ENCODE measurements at regions not wholly inside any gene's neighbourhood (a gene's known extent, or its start where the extent isn't known, plus 50 kb on each side); places are given as distances from the start of the nearest gene placed in this dataset.

DNA sequence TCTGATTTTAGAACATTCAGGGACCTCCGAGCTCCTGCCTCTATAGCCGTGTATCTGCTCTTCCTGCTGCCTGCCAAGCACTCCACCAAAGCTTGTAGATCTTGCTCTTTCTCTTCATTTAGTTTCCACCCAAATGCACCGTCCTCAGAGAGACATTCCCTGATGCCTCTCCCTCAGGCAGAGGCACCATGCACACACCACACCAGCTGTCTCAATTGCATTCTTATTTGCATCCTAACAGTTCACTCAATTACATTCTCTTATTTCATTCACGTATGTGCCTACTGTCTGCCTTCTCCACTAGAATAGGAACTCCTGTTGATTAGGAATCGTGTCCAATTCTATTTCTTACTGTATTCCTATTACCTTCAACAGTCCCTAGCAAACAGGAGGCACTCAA is 845.4 kb upstream of the TMEM132C start:
- DNase-seq, result no peak

DNA sequence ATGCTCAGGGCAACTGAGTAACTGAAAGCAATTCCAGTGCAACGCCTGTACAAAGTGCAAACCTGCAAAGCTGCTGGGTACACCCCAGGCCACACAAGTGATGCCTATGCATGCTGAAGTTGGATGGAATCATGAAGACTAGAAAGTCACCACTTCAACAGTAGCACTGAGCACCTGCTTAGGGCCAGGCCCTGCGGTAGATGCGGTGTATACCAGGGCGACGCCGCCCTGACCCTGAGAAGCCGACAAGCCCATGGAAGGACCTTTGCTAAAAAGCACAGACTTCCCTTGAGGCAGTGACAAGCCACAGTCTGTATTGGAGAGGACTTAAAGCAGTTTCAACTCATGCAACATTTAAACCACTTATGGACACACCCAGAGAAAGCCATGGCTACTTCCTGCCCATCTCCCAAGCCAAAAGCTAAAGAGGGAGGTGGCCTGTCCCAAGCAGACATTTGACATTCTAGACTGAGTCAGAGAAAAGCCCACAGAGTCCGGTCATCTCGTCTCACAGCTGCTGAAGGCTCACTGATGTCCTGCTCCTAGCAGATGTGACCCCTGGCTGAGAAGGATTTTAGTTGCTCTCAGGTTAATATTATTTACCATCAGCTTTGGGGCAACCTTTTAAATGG is 843.9 kb upstream of the TMEM132C start:
- no peak for DNase-seq

DNA sequence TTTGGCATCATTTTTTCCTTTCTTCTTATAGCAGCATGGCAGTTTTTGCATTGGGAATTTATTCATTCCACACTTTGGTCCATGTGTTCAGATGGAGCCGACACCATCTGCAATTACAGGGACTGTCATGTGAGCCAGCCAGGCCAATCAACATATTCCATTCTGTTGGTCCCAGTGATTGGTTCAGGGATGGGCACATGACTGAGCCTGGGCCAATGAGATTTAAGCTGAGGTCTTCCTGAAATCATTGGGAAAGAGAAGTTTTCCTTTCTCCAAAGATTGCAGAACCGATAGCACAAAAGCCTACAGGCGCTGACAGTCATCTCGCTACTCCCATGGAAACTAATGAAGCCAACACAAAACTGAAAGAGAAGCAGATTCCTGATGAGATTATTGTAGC is 841.5 kb upstream of the TMEM132C start:
- no peak for DNase-seq

DNA sequence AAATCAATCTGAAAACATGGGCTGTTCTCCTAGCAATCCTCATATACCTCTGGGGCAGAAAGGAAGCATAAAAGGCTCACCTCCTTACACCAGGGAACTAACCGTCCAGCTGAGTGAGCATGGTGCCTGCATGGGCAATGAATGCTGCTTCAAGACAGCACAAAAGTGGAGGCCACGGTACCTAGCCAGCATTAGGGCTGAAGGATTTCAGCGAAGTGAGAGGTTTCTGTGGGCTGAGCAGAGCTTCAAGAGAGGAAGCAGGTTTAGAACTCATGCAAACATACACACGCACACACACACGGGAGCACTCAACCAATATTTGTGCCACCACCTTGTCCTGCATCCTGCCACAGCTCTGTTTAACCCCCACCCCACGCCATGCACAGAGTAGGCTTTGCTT is 838.5 kb upstream of the TMEM132C start:
- DNase-seq, result no peak

DNA sequence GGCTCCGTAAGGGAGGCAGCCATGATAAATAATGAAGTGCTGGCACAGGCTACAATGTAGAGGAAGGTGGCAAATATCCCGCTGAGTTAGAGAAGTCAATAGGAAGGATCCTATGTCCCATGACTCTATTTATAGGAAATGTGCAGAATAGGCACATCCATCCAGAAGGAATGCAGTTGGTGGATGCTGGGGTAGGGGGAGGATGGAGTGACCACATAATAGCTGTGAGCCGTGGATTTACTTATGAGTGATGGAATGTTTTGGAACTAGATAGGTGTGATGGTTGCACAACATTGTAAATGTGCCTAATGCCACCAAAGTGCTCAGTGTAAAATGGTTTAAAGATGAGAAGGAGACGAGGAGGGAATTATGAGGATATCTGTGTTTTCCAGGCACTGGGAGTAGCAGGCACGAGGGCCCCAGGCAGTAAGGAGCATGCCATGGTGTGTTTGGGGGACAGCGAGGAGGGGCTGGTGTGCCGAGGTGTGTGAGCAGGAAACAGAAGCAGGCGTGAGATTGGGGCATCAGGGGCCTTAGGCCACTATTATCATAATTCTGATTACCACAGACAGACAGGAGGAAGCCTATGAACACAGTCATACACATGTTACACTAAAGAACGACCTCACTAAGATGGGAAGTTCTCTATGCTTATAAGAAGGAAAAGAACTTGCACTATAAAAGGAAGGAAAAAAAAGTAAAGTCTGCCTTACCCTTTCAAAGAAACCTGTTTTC is 837.3 kb upstream of the TMEM132C start:
- no peak for DNase-seq

DNA sequence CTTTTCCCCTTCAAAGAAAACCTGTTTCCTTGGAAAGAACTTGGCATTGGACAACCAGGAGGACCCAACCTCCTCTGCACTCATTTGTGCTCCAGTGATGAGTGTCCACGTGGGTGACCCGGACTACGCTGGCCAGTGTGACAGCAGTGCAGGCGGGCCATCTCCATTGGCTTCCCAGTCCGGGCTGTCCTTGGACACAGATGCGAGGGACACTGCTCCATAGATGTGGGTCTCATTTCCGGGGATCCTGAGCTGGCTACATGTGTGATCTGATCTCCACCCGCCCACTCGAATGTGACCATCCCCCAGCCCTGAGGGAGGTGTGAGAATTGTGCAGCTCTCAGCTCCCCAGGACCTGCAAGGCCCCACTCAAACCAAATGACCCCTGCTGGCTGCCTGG is 836.6 kb upstream of the TMEM132C start:
- no peak for DNase-seq

DNA sequence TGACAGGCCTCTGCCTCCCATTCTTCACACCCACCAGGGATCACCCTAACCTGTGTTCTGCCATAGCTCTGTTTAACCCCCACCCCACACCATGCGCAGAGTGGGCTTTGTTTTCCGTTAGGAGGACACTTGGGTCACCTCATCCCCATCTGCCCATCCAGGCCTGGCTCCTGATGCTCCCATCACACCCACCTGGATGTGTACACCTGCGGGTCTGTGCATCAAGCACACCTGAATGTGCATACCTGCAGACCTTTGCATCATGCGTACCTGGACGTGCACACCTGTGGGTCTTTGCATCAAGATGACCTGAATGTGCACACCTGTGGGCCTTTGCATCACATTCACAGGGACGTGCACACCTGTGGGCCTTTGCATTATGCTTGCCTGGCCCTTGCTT is 835.8 kb upstream of the TMEM132C start:
- no peak for DNase-seq

DNA sequence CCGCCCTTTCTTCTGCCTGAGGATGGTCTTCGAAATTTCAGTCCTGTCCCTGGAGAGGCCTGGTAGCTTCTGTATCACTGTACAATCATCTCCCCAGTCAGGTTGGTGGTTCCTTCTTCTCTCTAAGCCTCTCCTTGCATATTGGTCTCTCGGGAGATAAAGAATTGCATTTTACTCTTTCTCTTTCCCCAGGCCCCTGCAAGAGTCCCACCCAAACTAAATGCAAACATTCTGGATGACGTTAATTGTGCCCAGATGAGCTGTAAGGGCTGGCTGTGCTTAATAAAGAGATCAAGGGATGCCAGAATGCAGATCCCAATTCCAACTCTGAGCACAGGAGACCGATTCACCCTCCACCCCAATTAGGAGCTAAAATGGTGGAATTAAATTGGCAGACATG is 835.4 kb upstream of the TMEM132C start:
- no peak for DNase-seq

DNA sequence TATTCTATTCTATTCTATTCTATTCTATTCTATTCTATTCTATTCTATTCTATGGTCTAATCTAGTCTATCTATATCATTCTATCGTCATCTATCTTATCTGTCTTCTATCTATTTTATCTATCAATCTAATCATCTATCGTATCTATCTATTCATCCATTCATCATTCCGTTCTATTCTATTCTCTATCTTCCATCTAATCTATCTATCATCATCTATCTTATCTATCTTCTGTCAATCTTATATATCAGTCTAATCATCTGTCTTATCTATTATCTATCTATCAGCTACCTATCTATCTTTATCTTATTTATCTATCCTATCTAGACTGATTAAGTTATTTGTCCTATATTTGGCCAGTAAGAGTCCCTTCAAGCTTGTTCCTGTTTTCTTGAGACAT is 831.5 kb upstream of the TMEM132C start:
- DNase-seq, result no peak

DNA sequence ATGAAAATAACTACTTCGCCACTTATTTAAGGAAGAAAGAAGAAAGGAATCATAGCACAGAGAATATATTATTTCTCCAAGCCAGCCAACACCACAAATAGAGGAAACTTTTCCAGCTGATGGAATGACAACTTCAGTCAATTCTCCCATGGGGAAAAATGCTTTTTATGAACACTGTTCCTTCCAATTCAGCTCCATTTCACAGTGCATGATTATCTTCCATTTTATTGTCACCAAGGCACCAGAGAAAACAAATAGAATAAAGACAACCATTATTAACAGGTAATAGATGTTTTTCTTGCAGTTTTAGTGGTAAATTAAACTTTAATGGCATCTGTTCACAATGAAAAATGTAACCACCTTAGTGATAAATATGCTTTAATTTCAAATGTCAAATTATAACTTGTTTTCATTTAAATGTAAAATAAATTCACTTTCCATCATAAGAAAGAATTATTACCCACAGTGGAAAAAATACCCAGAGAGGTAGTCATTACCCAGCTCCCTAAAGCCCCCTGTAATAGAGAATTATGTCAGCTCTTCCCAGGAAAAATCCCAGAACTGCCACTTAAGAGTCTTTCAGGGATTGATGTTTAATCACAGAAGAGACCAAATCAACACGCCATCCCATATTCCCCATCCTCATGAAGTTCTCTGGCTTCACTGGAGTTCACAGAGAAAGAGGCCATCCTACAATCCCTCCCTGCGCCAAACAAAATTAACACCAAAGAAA is 828.3 kb upstream of the TMEM132C start:
- no peak for DNase-seq

DNA sequence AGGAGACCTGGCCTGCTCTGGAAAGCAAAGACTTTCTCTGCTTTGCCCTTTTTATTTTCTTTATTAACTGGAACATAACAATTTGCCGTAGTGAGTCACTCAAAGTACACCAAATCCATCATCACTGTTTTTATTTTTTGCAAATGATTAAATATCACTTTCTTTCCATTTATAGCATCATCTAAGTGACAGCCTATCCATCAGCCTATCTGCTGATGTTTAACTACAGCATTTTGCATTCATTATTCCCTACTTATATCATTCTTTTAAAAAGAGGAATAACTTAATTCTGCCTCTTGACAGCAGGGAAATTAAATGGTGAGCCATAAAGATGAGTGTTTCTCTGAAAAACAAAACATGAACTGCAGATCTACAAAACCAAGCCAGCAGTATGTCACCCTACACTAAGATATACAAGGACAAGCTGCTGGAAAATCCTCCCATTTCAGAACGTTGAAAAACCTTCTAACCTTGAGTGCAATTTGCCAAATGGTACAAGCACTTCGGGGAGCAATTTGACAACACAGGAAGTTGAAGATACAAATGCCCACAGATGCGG is 821.3 kb upstream of the TMEM132C start:
- no peak for DNase-seq

DNA sequence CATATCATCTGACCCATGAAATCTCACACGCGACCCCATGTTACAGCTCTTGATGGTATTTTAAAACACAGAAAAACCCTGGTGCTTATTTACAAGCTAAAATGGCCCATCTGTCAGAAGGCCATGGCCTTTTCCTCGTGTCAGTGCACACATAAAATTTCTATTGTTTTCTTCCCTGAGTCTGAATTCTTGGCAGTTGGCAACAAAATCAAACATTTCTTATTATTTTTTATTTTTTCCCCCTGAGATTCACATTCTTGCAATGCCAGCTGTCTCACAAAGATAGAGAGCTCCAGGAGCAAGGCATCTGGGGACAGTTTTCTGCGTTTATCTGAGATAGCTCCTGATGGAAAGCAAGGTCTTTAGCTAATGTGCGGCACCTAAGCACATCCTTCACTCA is 818.1 kb upstream of the TMEM132C start:
- no peak for DNase-seq

DNA sequence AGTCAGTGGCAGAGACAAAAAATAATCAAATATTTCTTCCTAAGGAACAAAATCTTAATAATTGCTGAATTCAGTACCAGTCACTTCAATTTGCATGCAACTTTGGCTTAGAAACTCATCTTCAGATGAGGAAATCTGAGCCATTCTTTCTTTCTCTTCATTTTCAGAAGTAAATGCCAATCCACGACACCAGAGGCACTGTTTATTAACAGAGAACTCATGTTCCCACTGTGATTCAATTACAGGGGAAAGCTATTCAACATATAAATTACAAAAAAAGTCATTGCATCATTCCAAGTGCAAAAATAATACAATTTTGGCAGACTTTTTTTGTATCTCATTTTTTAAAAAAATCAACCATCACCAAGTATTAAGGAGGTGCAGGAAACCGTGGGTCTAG is 816.1 kb upstream of the TMEM132C start:
- no peak for DNase-seq

DNA sequence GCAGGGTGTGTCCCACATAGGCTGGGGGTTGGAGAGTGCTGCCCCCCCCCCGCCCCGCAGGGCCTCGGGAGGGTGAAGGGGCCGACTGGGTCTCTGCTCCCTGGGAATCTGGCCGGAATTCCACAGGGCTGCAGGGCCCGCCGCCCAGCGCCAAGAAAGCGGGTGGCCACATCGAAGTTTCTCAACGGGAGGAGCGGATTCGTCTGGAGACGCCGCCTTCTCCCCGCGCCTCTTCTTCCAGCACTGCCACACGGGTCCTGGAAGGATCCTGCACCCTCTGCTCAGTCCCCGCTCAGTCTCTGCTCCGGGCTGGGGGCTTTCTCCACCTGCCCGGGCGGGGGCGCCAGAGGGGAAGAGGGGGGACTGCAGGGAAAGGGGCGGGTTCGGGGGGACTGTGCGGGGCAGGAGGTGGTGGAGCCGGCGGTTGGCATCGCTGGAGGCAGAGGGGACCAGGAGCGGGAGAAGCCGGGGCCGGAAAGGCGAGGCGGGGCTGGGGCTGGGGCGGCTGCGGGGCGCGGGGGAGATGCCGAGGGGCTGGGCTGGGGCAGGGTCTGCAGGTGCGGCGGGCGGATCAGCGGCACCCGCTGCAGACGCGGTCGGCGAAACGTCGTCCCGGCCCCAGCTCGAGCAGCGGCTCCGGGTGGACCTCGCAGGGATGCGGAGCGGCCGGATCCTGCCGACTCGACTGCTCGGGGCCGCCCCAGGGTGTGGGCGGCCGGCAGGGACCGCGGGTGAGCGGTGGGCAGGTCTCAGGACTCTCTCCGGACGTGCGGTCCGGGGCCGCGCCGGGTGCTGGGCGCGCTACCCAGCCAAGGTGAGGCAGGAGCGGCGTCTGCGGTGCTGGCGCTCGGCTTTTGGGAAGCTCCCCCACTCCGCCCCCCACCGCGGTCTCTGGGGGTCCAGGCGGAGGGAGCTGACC is 811.4 kb upstream of the TMEM132C start:
- DNase-seq, result no peak

DNA sequence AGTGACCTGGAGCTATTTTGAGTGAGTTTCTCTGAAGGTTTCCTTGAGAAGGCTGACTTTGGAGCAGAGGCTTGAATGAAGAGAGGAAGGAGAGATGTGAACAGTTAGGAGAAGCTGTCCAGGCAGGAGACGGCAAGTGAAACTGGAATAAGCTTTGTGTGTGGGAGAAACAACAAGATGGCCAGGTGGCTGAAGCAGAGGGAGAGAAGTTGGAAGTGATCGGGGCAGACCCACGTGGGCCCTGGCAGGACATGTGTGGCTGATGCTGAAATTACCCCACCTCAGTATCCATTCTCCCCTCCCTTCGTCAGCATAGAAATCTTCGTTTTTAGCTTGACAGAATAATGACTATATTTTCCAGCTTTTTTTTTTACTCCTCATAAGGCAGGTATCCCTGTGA is 809.2 kb upstream of the TMEM132C start:
- DNase-seq, result no peak

DNA sequence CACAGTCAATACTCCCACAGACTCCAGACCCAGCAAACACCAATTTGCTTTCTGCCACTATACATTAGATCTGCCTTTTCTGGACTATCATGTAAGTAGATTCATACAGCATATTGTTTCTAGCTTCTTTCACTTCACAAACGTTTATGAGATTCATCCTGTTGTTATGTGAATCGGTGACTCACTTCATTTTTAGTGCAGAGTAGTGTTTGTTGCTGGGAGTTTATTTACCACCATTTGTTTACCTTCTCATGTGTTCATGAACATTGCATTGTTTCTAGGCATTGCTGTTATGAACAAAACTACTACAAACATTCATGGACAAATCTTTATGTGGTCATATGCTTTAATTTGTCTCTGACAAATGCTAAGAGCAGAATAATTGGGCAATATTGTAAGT is 807.8 kb upstream of the TMEM132C start:
- DNase-seq, result no peak

DNA sequence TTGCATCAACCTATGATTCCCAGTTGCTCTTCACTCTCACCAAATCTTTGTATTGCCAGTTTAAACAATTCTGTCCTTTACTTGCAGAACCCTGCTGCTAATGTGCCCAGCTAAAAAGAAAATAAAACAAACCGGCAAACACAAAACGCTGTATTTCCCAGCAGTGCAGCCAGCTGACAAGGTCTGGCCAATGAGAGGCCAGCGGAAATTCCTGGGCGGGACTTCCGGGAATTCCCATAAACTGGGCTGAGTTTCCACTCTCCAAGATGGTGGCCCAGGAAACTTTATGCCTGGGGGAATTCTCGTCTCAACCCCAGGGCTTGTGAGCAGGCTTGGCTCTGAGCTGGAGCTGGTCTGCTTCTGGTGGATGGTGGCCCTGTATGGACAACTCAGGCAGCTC is 807.3 kb upstream of the TMEM132C start:
- no peak for DNase-seq

DNA sequence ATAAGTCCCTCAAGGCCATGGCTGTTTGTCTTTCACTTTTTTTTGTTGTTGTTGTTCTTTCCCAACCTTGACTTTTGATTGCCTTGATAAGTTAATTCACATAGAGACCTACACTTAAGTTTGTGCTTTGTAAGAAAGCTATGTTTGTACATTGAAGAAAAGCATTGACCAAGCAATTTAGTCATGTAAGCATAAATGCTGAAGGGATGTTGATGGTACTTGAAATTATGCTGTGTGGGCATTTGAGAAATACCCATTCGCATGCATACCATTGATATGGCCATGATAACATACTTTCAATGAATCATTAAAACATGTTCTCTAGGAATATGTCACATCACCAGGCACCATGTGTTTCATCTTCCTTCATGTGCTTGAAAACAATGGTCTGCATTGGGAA is 803.7 kb upstream of the TMEM132C start:
- no peak for DNase-seq

DNA sequence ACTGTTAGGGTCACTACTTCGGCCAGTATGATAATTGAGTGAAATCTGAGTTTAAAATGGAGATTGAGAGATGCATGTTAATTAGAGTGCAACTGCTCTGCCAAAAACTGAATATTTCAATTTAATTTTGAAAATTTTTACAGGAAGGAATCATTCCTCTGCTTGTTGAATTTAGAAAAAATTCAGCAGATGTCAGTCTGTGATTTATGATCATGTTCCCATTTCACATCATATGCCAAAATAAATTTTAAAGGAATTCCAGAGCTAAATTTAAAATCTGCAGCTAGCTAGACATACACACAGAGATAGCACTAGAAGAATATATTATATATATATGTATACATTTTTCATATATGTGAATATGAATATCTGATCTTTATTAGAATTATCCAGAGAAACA is 797.6 kb upstream of the TMEM132C start:
- DNase-seq, result no peak

DNA sequence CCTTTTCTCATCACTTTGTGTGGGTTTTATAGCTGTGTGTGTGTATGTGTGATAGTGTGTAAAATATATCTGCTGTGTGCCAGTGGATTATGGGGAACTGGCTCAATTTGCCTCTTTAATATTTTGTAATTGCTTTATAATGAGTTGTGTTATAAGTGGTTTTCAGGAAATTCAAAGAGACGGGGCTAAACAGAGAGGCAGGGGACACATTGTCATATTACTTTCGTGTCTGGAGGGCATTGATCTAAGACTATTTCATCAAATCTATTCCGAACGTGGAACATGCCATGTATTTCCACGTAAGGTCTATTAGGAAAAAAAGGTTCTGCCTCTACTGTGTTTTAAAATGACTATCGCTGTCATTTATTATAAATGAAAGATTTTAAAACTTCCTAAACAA is 793.2 kb upstream of the TMEM132C start:
- DNase-seq, result no peak

DNA sequence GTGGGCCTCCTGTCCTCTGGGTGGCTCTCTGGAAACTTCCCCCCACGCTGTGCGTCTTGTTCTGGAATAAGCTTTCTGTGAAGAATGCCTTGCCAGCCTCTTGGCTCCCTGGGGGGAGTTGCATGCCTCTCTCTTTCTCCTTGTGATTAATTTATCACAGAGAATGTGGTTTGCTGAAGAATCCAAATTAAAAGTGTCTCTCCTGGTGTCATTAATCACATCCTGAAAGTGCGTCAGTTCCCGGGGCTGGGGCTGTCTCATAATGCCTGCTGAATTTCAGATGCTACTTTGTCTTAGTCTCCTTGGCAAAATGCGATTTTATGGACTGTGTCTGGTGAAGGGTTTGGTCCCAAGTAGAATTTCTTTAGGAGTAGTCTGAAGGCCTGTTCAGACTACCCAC is 787.7 kb upstream of the TMEM132C start:
- DNase-seq, result no peak

DNA sequence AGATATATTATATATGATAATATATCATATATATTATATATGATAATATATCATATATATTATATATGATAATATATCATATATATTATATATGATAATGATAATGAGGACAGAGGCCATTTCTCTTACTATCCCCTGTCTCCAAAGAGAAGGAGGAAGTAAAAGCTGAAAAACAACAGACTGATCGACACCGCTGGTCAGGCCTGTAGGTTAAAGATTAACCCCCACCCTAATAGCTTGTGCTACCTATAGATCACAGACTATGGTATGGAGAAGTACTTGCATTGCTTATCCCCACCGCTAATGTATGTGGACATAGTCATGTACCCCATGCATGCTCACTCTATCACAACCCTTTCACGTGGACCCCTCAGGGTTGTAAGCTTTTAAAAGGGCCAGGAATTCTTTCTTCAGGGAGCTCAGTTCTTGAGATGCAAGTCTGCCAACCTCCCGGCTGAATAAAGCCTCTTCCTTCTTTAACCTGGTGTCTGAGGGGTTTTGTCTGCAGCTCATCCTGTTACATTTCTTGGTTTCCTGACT is 786.1 kb upstream of the TMEM132C start:
- no peak for DNase-seq

DNA sequence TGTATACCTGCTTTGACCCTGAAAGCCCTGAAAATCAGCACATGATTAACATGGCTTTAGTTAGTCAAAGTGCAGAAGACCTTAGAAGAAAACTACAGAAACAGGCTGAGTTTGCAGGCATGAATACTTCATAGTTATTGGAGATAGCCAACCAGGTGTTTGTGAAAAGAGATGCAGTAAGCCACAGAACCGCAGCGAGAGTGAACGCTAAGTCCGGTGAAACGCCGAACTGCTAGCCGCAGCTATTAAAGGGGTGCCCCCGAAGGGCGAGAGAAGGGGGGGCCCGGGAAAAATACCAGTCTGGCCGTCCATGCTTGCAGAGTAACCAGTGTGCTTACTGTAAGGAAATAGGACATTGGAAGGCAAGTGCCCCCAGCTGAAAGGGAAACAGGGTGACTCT is 784.0 kb upstream of the TMEM132C start:
- no peak for DNase-seq

Measured in CD4-positive, alpha-beta T cell treated with Interleukin-4 for 4 hours (primary cell).